Activated T-cell treated with anti-CD3 and anti-CD28 coated beads, Interleukin-2, amount 50 U/mL, for 1 hour (primary cell): ENCODE measurements at regions not wholly inside any gene's neighbourhood (a gene's known extent, or its start where the extent isn't known, plus 50 kb on each side); places are given as distances from the start of the nearest gene placed in this dataset.
"Not testable (repeated sequence)": the region's sequence is repeated elsewhere in the genome, so short reads cannot be mapped to it uniquely, and the experiment has no call there.

Source experiments
- DNase-seq: peaks from one replicate; pipeline ENCODE4 v3.0.0-alpha.2; 2020

DNA sequence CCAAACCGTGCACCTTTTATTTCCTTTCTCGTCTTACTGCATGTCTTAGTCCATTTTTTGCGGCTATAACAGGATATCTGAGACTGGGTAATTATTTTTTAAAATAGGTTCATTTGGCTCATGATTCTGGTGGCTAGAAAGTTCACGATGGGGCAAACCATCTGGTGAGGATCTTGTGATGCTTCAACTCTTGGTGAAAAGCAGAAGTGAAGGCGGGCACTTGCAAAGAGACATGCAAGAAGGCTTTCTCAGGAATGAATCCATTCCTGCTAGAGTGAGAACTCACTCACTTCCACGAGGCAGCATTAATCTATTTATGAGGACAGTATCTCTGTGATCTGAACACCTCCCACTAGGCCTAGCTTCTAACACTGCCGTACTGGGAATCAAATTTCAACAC, 327.1 kb upstream of the RBMS1 start:
- no peak for DNase-seq

DNA sequence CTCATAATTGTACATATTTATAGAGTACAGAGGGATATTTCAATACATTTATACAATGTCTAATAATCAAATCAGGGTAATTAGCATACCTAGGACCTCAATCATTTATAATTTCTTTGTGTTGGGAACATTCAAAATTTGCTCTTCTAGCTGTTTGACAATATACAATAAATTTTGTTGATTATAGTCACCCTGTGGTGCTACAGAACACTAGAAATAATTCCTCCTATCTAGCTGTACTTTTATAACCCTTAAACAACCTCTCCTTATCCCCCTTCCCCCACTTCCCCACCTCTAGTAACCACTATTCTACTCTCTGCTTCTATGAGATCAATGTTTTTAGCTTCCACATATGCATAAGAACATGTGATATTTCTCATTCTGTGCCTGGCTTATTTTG, 328.4 kb upstream of the RBMS1 start:
- no peak for DNase-seq

DNA sequence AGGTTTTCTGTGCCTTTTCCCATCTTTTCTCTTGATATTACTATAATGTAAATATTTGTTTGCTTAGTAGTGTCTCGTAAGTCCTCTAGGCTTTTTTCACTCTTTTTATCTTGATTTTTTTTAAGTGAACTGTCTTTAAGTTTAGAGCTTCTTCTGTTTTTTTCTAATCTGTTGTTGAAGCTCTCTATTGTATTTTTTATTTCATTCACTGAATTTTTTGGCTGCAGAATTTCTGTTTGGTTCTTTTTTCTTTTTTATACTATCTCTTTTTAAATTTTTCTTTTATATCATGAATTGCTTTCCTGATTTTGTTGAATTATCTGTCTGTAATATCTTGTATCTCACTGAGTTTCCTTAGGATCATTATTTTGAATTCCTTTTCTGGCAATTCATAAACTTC, 331.8 kb upstream of the RBMS1 start:
- DNase-seq: no peak

DNA sequence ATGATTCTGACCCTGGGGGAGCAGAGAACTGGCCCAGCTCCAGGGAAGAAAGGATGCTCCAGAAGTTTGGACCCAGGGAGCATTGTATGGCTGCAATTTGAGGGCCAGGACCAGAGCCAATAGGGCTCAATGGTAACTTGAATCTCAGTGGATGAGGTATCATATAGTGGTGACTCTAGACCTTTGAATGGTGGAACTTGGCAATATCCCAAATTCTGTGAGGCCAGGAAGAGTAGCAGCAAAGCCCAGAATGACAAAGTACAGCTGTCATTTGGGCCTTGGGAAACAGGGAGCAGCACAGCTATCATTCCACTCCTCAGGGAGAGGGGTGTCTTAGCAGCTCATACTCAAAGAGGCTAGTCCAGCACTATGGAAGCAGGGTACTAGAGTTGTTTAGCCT, 332.9 kb upstream of the RBMS1 start:
- no peak for DNase-seq

DNA sequence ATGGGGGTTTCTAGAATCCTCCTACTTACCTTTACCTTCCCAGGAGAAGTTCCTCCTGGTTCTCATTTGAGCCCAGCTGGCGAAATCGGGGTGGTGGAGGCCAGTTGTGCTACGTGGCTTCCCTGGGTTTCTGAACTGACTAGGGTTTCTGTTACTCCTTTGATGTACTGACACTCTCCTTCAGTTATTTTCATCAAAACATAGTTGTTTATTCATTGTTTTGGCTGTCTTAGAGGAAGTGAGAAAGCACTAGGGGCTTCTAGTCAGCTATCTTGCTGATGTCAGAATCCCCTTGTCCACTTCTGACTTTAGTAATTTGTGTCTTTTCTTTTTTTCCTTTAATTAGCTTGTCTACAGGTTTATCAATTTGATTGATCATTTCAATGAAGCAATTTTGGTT, 332.2 kb upstream of the TANK start:
- DNase-seq: no peak

DNA sequence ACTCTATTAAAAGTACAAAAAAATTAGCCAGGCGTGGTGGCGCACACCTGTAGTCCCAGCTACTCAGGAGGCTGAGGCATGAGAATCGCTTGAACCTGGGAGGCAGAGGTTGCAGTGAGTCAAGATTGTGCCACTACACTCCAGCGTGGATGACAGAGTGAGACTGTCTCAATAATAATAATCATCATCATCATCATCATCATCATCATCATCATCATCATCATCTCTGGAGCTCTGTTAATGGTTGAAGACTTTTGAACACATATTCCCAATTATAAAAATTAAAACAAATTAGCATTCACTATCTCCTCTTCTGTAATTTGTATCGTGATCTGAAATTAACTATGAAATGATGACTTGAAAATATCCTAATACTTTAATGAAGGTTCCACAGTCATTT, 327.8 kb upstream of the TANK start:
- not testable (repeated sequence) for DNase-seq

DNA sequence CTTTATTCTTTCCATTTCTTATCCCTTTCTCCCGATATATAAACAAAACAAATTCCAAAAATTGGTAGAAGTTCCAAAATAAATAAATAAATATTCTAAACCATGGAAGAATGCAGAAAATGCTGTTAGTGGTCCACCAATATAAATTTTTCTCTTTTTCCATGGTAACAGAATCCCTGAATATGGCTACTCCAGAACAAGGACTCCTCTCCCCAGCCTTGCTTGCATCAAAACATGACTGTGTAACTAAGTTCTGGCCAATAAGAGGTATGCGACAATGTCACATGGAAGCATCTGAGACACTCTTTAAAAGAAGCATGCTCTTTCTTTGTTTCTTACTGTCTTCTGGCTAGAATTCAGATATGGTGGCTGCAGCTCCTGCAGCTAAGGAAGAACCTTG, 325.1 kb upstream of the TANK start:
- no peak for DNase-seq

DNA sequence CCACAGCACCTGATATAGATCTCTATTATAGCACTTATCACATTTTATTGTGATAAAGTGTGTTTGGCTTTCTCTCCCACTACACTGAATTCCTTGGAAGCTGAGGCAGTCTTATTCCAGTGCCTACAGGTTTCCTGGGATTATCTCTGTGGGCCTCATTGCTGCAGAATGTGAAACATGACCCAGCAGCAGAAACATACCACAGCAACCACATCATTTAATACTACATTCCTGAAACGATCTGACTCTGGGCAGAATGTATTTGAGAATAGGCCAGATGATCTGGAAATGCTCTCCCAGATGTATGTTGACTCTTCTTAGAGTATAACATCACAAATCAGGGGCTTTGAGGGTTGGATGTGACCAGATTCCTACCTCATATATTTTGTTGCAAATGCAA, 323.5 kb upstream of the TANK start:
- DNase-seq: no peak

DNA sequence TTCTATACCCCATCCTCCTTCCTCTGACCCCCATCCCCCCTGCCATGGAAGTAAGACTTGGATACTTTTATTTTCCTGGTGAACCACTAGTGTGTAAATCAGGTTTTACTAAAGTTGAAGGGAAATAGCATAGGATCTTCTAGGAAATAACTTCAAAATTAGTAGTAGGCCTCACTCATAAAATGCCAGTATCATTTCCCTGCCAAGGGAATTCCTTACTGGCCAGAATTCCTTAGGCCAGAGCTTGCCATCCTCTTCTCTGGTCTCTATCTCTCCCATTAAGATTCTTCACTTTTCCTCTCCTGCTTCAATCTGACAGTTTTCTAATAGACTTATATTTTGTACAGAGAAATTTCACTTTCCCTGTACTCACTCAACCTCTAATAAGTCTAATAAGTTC, 322.8 kb upstream of the TANK start:
- no peak for DNase-seq

DNA sequence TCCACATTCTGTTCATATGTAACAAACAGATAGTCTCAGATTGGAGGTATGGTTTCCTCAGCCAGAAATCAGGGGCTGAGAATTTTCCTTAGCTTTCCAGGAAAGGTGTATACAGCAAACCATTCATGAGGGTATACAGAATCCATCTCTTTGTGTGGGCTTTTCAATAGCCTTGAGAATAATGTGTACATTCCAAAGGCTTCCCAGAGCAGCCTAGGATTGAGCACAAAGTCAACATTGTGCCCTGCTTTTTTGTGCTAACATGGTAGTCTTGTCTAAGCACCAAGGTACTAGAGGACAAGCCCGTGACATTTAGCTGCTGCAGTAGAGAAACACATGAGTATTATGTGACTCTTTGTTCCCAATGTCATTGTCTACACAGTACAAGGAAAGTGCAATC, 322.1 kb upstream of the TANK start:
- no peak for DNase-seq

DNA sequence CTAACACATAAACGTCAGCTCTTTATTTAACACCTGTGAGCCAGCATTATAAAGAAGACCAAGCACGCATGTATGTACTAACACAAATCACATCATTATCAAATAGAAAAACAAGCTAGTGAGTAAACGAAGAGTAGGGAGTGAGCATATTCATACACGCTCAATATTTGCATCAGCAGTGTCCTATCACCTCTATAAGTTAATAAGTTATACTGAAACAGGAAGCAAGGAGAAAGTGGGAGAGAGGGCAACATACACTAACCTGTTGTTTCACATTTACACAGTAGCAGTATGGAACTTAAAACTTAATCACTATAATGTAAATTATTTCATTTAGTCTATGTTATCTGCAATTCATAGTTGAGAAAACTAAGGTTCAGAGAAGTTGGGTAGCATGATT, 321.5 kb upstream of the TANK start:
- DNase-seq: no peak

DNA sequence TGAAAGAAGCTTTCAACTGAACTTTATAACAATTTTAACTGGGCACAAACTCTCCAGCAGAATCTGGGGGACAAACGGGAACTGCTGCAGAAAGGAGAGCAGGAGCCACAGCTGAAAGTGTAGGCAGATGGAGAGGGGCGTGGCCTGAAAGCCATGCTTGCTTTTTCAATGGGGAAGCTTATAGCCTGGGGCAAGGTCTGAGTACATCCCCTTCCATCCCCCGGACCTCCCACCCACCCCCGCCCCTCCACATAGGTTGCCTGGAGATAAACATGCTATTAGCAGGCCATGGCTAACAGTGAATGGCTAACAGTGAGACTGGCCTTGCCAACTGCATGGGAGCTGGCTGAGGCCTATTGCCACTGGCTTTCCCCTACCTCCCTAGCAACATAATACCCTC, 317.9 kb upstream of the TANK start:
- no peak for DNase-seq

DNA sequence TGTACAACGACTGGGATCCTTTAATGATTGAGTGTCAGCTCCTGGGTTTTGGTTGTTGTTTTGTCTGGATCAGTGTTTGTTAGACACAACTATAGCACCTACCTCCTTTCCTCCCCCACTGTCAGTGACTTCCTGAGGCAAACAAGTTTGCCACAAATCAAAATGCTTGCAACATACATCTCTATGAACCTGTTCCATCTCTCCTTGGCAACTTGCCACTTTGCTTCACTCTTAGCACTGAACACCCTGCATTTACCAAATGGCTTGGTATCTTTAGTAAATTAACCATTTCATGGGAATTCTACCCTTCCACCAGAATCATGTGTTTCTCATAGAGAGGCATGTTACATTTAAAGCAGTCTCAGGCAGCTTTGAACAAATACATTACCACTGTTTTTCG, 301.1 kb upstream of the TANK start:
- DNase-seq: no peak

DNA sequence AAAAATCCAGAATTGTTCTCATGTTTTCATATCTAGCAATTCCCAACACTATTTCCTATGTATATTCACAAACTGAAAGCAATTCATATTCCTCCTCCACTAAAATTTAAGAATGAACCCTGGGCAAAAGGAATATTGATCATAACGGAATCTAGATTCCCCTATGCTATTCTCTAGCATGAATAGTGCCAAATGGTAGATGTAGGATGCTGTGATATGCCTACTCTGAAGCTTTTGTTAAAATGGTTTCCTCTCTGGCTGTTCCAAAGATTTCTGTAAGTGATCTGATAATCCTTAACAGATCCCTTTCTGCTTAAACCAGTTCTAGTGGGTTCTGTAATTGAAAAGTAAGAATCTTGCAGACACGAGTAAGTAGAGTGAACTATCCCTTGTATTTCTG, 298.0 kb upstream of the TANK start:
- DNase-seq: no peak

DNA sequence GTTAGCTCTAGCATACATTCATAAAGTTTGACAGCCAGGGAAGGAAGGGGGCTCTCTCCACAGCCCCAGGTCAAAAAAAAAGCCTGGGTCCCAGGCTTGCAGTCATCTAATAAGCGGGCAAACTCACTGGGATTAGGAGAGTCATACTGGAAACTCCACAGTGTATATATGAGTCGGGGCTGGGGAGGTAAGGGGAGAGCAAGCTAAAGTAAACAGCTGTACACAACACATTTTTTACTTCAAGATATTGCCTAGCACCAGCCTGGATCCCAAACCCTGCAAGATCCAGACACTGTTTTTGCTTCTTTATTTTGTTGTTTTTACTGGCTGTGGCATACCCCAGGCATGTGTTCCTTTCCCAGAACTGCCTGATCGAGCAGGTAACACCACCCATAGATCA, 291.3 kb upstream of the TANK start:
- DNase-seq: no peak

DNA sequence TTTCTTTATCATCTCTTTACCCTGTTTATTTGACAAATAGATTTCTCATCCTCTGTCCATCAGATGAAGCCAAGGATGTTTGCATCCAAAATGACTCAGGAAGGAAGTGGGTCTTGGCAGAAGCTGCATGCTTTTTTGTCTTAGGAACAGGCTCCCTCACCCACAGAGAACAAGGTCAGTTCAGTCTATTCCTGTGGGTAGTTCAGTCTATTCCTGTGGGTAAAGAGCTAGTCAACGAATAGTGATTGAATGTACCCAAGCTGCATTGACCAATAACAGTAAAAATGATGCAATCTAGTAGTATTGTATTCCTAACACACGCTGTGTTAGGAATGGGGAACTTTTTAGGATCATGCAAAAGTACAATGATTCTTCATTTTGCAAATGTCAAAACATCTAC, 290.8 kb upstream of the TANK start:
- DNase-seq: no peak

DNA sequence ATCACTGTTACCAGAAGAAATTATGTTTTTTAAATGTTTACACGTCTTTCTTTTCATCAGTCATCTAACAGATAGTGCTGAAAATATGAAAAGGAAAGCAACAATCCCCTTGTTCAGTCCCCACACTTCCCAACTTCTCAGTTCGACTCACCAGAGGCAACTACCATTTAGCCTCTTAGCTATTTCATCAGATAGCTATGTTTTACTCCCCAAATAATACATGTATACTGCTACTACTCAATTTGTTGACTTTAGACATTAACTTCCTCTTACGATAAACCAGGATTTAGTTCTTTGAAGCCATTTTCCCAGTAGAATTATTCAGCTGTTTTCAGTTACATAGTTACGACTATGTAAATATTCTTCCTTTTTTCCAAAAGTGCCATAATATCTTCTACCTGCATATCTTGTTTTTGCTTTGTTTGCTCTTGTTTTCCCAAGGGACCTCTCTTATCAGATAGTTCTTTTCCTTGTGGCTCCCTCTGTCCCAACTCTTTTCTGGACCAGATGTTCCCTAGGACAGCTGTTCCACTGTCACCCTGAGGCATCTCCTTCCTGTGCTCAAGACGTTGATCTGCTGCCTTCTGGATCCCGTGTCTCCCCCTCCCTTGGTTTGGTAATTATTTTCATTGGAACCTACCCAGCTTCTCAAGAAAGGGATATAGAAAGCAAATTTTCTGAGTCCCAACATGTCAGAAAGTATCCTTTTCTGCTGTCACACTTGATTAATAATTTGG, 289.3 kb upstream of the TANK start:
- no peak for DNase-seq

DNA sequence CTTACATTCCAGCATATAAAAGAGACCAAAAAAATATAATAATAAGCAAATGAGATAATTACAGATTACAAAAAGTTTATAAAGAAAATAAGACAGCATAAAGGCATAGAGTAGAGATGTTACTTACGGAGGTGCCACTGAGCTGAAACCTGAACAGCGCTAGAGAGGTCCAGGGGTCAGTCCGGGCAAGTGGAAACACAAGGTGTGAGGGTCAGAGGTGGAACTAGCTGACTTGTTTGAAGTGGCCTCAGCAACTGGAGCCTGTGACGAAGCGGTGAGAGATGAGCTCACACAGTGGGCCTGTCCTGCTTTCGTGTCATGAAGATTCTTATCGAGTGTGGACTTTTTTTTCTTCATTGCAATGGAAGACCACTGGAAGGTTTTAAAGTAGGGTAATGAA, 288.3 kb upstream of the TANK start:
- no peak for DNase-seq

DNA sequence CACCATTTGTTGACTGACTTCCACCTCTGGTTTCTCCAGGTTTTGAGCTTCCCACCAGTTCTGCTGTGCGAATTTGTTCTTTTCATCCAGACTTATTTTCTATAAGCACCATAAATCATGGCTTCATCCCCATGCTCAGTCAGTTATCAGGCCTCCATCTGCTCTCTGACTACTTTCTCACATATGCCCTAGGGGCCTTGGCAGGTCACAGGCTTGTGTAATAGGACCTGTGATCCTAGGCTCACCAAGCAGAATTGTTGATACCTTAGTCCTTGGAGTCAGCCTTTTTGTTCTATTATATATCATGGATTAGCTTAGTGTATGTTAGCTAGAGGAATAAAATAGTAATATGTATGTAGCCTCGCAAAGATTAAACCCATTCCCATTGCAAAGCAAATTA, 284.2 kb upstream of the TANK start:
- DNase-seq: no peak

DNA sequence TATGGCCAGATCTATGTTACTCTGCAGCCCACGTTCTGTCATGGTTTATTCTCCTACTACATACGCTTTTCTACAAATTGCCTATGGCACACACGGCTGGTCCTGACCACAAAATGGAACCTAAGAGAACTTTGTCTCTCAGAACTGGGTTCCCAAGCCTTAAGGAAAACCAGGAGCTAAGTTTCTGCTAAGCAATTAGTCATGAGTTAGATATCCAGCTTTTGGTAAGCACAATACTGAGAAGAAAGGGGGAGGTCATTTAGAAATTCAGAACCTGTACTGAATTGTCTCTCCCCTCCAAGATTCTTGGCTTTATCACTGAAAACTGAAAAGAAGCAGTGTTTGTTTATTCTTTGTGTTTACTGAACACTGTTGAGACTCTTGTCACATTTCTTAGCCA, 283.5 kb upstream of the TANK start:
- no peak for DNase-seq

DNA sequence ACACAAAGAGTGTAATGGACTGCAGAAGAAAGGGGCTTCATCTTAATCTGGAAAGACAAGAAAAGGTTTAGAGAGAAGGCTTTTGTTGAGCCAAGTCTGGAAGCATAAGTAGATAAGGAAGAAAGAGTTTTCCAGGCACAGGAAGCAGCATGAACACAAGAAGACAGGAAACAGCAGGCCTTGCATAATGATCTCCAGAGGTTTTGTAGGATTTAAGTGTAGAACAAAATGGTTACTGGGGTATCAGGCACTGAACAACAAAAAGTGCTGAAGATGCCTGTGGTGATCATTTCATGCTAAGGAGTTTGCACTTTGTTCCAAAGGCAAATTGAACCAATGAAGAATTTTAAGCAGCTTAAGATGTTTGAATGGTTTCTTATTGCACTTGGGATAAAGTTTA, 281.6 kb upstream of the TANK start:
- no peak for DNase-seq

DNA sequence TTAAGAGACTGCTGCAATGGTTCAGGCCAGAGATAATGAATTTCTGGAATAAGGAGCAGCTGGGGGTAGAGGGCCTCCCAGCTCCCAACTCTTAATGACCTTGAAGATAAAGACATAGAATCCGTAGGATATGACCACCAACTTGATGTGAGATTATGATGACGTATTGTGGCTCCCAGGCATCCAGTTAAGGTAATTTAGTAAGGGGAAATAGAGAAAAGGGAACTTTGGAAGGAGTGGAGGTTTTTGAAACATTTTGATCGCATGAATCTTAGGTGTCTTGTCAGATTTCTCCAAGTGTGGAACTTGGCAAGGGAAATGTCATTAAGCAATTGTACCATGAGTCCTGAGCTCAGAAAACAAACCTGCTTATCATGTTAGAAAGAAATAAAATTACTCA, 277.3 kb upstream of the TANK start:
- no peak for DNase-seq

DNA sequence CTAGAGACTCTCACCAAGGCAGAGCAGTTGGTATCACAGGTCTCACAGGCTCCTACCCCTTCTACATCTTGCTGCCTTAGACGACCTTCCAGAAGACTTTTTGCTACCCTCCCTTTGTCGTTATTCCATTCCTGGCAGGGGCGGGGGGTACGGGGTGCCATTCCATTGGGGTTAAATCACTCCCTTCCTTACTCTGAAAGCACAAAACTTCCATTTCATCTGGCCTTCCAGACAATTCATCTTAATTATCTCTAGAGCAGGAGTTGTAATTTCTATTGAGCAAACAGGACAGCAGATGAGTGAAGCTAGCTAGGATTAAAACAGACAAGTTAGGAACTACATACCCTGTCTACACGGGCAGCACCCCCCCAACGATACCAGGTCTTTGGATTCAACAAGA, 276.2 kb upstream of the TANK start:
- DNase-seq: no peak

DNA sequence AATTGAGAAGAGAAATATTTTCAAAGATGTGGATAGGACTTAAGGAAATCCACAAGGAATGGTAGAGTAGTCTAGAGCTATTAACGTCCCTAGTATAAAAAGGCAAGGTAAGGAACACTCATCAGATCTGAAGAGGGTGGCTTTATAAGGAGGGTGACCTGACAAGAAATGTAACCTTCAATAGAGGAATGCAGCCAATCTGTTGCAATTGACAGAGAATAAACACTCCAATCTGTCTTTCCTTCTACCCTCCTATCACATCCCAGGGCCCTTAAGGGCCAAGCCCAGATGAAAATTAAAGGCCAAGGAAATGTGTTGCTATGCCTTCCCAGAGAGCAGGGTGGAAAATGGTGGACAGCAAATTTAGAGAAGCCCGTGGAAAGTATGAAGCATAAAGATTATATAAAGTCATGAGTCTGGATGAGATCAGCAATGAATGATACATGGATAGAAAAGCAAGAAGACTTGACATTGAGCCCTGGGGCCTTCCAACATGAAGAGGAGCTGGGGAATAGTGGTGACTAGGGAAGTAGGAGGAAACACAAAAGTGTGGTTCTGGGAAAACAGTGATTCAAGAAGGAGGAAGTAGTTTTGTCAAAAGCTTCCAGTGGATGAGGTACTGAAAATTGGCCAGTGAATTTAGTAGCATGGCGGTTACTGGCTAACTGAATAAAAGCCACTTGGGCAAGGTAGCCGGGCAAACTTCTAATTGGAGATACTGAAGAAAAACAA, 270.6 kb upstream of the TANK start:
- DNase-seq: no peak
